Nucleus accumbens (tissue), 56 donors: ENCODE measurements at regions not wholly inside any gene's neighbourhood (a gene's known extent, or its start where the extent isn't known, plus 50 kb on each side); places are given as distances from the start of the nearest gene placed in this dataset.

Experiments used
- DNase-seq, 56 donors: peaks; one replicate each; lab custom pipeline; 2025; lab: John Stamatoyannopoulos, UW

- no peak for DNase-seq
These were observed 197.0 kb upstream of the DMAC1 start for GRCh38 chr9:7996558-7996957.

GRCh38 chr9:7988644-7989280 lies 189.2 kb upstream of the DMAC1 start:
- no peak for DNase-seq

DNA sequence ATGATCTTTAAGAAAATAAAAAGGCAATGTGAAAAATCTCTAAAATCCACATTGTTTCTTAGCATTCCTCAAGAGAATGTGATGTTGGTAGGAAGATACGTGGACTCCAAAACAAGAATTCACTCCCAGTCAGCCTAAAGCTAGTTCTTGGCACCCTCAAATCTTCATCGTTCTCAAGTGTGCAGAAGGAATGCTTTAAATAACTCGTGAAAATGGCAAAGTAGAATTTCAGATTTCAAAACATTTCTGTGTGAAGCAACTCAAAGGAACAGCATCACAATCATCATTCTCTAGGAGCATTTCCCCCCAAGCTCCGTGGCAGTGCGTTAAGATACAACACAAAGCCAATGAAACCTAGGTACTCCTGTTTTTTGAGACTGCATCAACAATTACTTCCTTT lies 185.1 kb upstream of the DMAC1 start:
- peak in 1 of 56 donors; percentile 1 for DNase-seq

GRCh38 chr9:7984203-7984602 lies 184.6 kb upstream of the DMAC1 start:
- no peak for DNase-seq

GRCh38 chr9:7983490-7983889 lies 183.9 kb upstream of the DMAC1 start:
- peak in 22 of 56 donors; percentile 4 to 56 (median 24) for DNase-seq

- DNase-seq, result peak in 1 of 56 donors; percentile 17
These were observed 183.3 kb upstream of the DMAC1 start for GRCh38 chr9:7982907-7983306.

- peak in 2 of 56 donors; percentile 17 to 30 for DNase-seq
These were observed 181.2 kb upstream of the DMAC1 start for GRCh38 chr9:7980691-7981289.

DNA sequence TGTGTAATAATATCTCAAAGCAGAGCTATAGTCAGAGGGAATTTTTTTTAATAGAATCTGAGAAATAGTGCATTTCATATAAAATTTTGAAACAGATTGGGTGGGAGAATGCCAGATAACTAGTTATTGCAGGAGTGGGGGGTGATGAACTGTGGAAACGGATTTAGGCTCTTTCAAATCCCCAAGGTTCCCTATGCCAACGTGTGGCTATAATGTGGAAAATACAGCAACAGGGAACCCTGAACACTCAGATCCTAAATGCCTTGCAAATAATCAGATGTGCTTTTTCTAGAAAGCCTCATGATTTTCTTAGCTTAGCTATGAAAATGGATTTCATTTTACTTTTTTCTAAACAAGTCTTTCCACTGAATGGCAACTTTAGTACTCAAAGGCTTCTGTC lies 180.5 kb upstream of the DMAC1 start:
- DNase-seq, result no peak

GRCh38 chr9:7979611-7980010 lies 180.0 kb upstream of the DMAC1 start:
- no peak for DNase-seq

- no peak for DNase-seq
These were observed 178.0 kb upstream of the DMAC1 start for GRCh38 chr9:7977586-7977985.

GRCh38 chr9:7976856-7977255 lies 177.3 kb upstream of the DMAC1 start:
- no peak for DNase-seq

- no peak for DNase-seq
These were observed 176.7 kb upstream of the DMAC1 start for GRCh38 chr9:7976167-7976755.

- no peak for DNase-seq
These were observed 175.8 kb upstream of the DMAC1 start for GRCh38 chr9:7975336-7975735.

DNA sequence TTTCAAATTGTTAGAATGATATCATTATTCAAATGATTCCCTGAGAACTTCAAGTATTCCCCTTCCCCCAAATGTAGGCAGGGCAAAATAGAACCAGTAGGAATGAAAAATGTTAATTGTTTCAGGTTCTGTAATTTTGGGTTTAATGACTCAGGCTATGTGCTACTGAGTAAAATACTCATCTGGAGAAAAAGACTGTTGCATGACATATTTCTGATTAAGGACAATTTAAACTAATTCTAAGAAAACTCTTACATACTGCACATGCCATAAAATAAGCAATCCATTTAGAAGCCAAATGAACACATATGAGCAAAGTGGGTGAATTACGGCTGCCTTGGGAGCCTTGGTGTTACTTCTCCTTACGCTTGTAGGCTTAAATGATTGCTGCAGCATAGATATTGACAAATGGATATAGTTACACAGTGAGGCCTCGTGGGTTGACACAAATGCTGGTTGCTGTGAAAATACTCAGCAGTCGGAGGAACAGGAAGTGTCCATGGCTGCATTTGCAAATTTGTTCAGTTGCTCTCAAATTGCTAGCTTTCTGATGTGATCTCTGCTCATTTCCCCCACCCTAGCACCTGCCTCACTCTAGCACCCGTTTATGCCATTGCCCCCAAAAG lies 174.9 kb upstream of the DMAC1 start:
- no peak for DNase-seq

DNA sequence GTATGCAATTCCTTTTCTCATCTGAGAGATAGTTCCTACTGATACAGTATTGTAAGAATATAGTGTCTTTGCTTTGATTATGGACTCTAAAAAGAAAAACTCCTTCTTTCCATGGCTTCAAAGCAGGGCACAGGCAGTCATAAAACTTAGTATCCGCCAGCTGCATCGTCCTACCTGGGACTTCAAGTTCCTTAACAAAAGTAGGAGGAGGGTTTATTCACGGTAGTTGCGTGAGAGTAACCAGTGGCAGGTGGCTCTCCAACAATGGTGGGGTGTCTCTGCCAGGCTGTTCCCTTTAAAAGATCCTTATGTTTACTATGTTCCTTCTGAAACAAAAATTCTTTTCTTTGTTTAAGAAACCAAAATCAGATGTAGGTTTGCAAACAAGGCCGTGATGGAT lies 173.5 kb upstream of the DMAC1 start:
- no peak for DNase-seq

- DNase-seq, result no peak
These were observed 171.2 kb upstream of the DMAC1 start for GRCh38 chr9:7970681-7971330.

- DNase-seq, result no peak
These were observed 169.1 kb upstream of the DMAC1 start for GRCh38 chr9:7968687-7969086.

GRCh38 chr9:7967851-7968250 lies 168.3 kb upstream of the DMAC1 start:
- no peak for DNase-seq

DNA sequence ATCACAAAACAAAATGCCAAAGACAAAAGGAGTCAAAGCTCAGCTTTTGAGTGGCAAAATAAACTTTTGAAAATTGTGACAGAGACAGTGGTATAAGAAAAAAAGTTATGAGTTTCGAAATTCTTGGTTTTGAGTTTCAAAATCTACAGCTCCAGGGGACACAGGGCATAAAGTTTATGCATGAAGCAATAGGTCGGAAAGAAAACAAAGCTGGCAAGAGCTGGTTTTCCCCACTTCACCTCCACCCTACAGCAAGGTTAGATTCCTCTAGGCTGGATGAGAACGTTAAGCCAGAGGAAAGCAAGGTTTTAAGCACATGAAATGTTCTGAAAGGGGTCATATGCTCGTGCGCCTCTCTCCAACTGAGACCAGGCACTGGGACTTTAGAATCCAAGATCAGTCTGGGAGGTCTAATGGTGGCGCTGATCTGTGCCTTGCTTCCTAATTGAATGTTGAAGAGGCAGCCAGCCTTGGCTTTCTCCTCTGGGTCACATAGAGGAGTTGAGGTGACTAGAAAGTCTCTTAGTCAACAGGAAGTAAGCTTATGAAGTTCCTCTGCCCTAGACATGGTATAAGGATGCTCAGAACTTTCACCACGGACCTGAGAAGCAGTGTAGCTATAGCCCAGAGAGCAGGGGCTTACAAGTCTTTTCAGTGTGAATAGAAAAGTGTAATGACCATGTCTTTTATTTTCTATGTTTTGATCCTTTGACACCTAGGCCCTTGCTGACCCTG lies 167.7 kb upstream of the DMAC1 start:
- no peak for DNase-seq

GRCh38 chr9:7965063-7965462 lies 165.5 kb upstream of the DMAC1 start:
- no peak for DNase-seq

DNA sequence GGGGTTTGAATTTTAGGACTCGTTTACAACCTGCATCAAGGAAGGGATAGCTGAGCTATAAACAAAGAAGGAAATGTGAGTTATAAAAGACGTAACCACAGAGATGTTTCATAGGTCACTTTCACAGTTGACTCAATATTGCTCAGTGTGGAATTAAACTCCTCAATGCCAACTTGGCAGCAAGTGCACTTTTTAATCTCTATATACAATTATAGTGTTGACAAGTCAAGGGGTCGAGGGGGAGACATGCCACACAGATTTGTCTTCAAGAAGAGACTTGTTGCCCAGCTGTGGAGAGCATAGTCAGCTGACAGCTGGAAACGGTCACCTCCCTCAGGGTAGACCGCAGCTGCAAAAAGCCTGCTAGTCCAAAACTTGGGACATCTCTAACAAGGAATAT lies 163.4 kb upstream of the DMAC1 start:
- DNase-seq, result no peak
